ENCODE measurements at regions not wholly inside any gene's neighbourhood (a gene's known extent, or its start where the extent isn't known, plus 50 kb on each side); places are given as distances from the start of the nearest gene placed in this dataset.

DNA sequence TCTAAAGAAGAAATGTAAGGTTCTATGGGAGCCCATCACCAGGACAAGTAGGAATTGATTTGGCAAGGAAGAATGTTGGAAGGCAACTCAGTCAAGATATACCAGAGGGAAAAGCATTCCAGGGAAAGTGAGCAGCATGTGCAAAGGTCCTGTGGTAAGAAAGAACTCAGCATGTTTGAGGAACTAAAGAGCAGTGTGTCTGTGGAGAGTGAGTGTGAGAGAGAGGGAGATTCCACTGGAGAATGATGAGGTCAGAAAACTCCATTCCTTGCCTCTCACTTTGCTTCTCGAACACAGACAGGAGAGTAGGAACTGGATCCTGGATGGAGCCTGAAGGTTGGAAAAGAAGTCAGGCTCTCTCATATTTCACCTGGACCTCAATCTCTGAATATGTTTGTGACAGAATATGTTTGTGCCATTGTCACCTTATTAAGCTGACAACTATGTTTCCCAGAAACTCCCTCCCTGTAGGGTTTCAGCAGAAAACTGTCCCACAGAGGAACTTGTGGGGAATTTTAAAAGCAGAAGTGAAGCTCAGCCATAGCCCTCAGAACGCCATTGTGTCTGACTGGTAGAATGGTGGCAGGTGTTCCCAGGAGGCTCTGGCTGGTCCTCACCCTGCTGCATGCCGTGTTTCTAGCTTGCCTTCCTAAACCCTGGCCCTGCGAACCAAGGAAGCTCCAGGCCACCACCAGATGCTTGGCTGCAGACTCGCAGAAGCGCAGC is 382.4 kb upstream of the XYLT1 start:
- WGBS (ENCODE audit: insufficient coverage), result 64% methylated on average over 6 of the region's 6 CpGs
- H3K27ac ChIP-seq (ENCODE audit: insufficient read depth in 1 of 2, low read depth in 1 of 2, low read length in 2 of 2, poor library complexity in 1 of 2, severe bottlenecking in 2 of 2), result no peak overlapping the region
- H3K4me1 ChIP-seq (ENCODE audit: control extremely low read depth in 1 of 4, control insufficient read depth in 4 of 4, insufficient read depth in 4 of 4, low read length in 3 of 4), result no peaks in the 10 kb centered on the region
- H3K36me3 ChIP-seq (ENCODE audit: control insufficient read depth in 4 of 4, insufficient read depth in 4 of 4, low read length in 3 of 4), result no peaks in the 10 kb centered on the region
- H3K27me3 ChIP-seq (replicated peaks in 2 of 5; ENCODE audit: control insufficient read depth in 4 of 5, insufficient read depth in 5 of 5, low read length in 4 of 5), result peaks cover 0 to 3% (median 0%) of the 10 kb centered on the region in 5 experiments
- CTCF ChIA-PET, result no interaction called here
- no peak overlapping the region for H3K4me3 ChIP-seq (ENCODE audit: control insufficient read depth in 1 of 7, extremely low read depth in 1 of 7, insufficient read depth in 4 of 7, low read depth in 2 of 7, low read length in 6 of 7)
- peak in 1 of 3 donors; percentile 1 for DNase-seq
- POLR2A ChIA-PET, result no interaction called here
- peaks cover 0 to 1% (median 0%) of the 10 kb centered on the region in 5 experiments for H3K9me3 ChIP-seq (ENCODE audit: control extremely low read depth in 1 of 5, control insufficient read depth in 4 of 5, insufficient read depth in 2 of 5, low read depth in 1 of 5, low read length in 4 of 5)

DNA sequence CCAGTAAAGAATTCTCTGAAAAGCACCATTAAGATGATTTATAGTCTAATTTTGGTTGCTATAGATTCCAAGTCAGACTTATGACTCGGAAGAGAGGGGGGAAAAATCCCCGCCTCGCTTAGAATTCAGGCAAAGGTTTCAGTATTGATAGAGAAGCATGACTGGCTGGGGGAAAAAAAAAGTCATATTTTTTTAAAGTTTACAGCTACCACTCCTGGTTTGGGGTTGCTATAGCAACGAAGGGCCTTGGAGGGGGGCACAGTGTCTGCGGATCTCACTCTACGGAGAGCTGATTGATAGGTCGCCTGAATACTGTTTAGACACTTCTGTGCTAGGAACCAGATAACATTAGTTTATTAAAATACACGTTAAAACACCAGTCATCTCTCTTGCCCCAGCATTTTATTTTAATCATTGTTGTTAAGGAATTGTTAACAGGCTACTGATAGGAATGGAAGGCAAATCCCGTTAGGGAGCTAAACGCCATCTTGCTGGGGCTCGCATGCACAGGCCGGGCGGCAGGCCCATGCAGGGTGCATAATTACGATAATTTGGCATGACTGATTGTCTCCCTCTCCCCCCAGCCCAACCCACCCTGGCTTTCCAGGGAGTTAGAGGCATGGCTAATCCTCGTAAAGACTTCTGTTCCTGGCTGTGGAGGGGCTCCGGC is 380.0 kb upstream of the XYLT1 start:
- Histone ChIP-seq H3K27me3 (replicated peaks in 2 of 5; ENCODE audit: control insufficient read depth in 4 of 5, insufficient read depth in 5 of 5, low read length in 4 of 5) (peaks cover 0 to 1% (median 0%) of the 10 kb centered on the region in 5 experiments), H3K36me3 (ENCODE audit: control insufficient read depth in 4 of 4, insufficient read depth in 4 of 4, low read length in 3 of 4) (no peaks in the 10 kb centered on the region), H3K4me1 (ENCODE audit: control extremely low read depth in 1 of 4, control insufficient read depth in 4 of 4, insufficient read depth in 4 of 4, low read length in 3 of 4) (no peaks in the 10 kb centered on the region), H3K9me3 (ENCODE audit: control extremely low read depth in 1 of 5, control insufficient read depth in 4 of 5, insufficient read depth in 2 of 5, low read depth in 1 of 5, low read length in 4 of 5) (peaks cover 0 to 1% (median 0%) of the 10 kb centered on the region in 5 experiments), H3K27ac (ENCODE audit: insufficient read depth in 1 of 2, low read depth in 1 of 2, low read length in 2 of 2, poor library complexity in 1 of 2, severe bottlenecking in 2 of 2) (no peak overlapping the region), H3K4me3 (ENCODE audit: control insufficient read depth in 1 of 7, extremely low read depth in 1 of 7, insufficient read depth in 4 of 7, low read depth in 2 of 7, low read length in 6 of 7) (no peak overlapping the region)
- POLR2A ChIA-PET, result no interaction called here
- DNase-seq, result no peak
- CTCF ChIA-PET, result no interaction called here
- WGBS (ENCODE audit: insufficient coverage), result 80% methylated on average over 10 of the region's 16 CpGs

DNA sequence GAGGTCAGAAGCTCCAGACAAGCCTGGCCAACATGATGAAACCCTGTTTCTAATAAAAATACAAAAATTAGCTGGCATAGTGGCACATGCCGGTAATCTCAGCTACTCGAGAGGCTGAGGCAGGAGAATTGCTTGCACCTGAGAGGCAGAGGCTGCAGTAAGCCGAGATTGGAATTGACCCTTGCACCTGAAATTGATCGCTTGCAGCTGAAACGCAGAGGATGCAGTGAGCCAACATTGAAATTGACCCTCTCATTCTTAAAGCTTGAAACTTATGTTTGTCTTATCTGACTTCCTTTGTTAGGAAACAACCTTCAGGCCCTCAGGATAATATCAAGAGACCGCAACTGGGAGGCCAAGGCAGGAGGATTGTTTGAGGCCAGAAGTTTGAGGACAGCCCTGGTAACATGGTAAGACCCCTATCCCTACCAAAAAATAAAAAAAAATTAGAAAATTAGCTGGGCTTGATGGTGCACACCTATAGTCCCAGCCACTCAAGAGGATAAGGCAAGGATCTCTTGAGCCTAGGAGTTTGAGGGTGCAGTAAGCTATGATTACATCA is 376.6 kb upstream of the XYLT1 start:
- Histone ChIP-seq H3K4me1 (ENCODE audit: control extremely low read depth in 1 of 4, control insufficient read depth in 4 of 4, insufficient read depth in 4 of 4, low read length in 3 of 4) (no peaks in the 10 kb centered on the region), H3K9me3 (ENCODE audit: control extremely low read depth in 1 of 5, control insufficient read depth in 4 of 5, insufficient read depth in 2 of 5, low read depth in 1 of 5, low read length in 4 of 5) (no peaks in the 10 kb centered on the region), H3K36me3 (ENCODE audit: control insufficient read depth in 4 of 4, insufficient read depth in 4 of 4, low read length in 3 of 4) (no peaks in the 10 kb centered on the region), H3K27ac (ENCODE audit: insufficient read depth in 1 of 2, low read depth in 1 of 2, low read length in 2 of 2, poor library complexity in 1 of 2, severe bottlenecking in 2 of 2) (no peak overlapping the region), H3K27me3 (replicated peaks in 2 of 5; ENCODE audit: control insufficient read depth in 4 of 5, insufficient read depth in 5 of 5, low read length in 4 of 5) (peaks cover 0 to 1% (median 0%) of the 10 kb centered on the region in 5 experiments), H3K4me3 (ENCODE audit: control insufficient read depth in 1 of 7, extremely low read depth in 1 of 7, insufficient read depth in 4 of 7, low read depth in 2 of 7, low read length in 6 of 7) (no peak overlapping the region)
- CTCF ChIA-PET, result no interaction called here
- WGBS (ENCODE audit: insufficient coverage), result 81% methylated on average over 5 of the region's 6 CpGs
- POLR2A ChIA-PET, result no interaction called here
- DNase-seq, result no peak

DNA sequence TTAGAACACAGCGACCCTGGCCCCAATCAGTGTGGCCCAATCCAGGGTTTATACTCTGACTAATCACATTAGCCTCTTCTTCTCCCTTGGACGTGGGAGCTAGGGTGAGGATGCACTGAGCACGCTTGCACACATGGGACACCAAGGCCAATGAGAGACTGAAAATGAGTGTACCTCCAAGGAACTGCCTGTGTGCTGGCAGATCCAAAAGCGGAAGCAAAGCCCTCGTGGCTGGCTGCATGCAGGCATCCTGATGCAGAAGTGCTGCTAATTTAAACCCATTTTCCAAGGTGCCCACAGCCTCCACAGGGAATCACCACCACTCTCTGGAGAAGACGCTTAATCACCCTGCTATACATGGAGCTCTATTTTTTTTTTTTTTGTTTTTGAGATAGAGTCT is 375.3 kb upstream of the XYLT1 start:
- no peaks in the 10 kb centered on the region for H3K36me3 ChIP-seq (ENCODE audit: control insufficient read depth in 4 of 4, insufficient read depth in 4 of 4, low read length in 3 of 4)
- ChIA-PET POLR2A (no interaction called here), CTCF (no interaction called here)
- 94% methylated on average over 3 of the region's 6 CpGs for WGBS (ENCODE audit: insufficient coverage)
- no peak overlapping the region for H3K4me3 ChIP-seq (ENCODE audit: control insufficient read depth in 1 of 7, extremely low read depth in 1 of 7, insufficient read depth in 4 of 7, low read depth in 2 of 7, low read length in 6 of 7)
- DNase-seq, result no peak
- no peak overlapping the region for H3K27ac ChIP-seq (ENCODE audit: insufficient read depth in 1 of 2, low read depth in 1 of 2, low read length in 2 of 2, poor library complexity in 1 of 2, severe bottlenecking in 2 of 2)
- peaks cover 0 to 1% (median 0%) of the 10 kb centered on the region in 5 experiments for H3K27me3 ChIP-seq (replicated peaks in 2 of 5; ENCODE audit: control insufficient read depth in 4 of 5, insufficient read depth in 5 of 5, low read length in 4 of 5)
- H3K9me3 ChIP-seq (ENCODE audit: control extremely low read depth in 1 of 5, control insufficient read depth in 4 of 5, insufficient read depth in 2 of 5, low read depth in 1 of 5, low read length in 4 of 5), result no peaks in the 10 kb centered on the region
- no peaks in the 10 kb centered on the region for H3K4me1 ChIP-seq (ENCODE audit: control extremely low read depth in 1 of 4, control insufficient read depth in 4 of 4, insufficient read depth in 4 of 4, low read length in 3 of 4)

DNA sequence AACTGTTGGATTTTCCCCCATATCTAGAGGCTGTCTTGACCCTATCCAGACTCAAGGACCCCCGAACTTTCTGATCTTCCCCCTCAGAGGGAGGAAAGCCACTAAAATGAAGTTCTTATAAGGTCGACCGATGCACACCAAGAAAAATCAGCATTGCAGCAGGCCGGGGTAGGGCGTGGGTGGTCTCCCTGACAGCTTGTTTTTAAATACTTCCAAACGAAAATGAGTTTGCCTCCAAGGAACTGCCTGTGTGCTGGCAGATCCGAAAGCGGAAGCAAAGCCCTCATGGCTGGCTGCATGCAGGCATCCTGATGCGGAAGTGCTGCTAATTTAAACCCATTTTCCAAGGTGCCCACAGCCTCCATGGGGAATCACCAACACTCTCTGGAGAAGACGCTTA is 374.3 kb upstream of the XYLT1 start:
- H3K27ac ChIP-seq (ENCODE audit: insufficient read depth in 1 of 2, low read depth in 1 of 2, low read length in 2 of 2, poor library complexity in 1 of 2, severe bottlenecking in 2 of 2), result no peak overlapping the region

DNA sequence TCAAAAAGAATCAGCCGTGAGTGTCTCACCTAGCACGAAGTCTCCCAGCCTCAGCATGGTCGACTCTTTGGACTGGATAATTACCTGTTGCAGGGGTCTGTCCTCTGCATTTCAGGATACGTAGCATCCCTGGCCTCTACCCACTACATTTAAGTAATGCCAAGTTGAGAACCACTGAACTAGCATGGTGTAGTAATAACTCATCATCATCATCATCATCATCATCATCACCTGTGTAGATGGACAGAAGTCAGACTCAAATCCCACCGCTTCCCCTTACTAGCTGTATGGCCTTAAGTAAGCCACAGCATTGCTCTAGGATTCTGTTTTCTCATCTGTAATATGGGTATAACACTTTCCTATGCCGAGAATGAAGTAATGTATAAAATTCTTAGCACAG is 373.1 kb upstream of the XYLT1 start:
- Histone ChIP-seq H3K4me1 (ENCODE audit: control extremely low read depth in 1 of 4, control insufficient read depth in 4 of 4, insufficient read depth in 4 of 4, low read length in 3 of 4) (no peaks in the 10 kb centered on the region), H3K36me3 (ENCODE audit: control insufficient read depth in 4 of 4, insufficient read depth in 4 of 4, low read length in 3 of 4) (no peaks in the 10 kb centered on the region), H3K27ac (ENCODE audit: insufficient read depth in 1 of 2, low read depth in 1 of 2, low read length in 2 of 2, poor library complexity in 1 of 2, severe bottlenecking in 2 of 2) (no peak overlapping the region), H3K9me3 (ENCODE audit: control extremely low read depth in 1 of 5, control insufficient read depth in 4 of 5, insufficient read depth in 2 of 5, low read depth in 1 of 5, low read length in 4 of 5) (no peaks in the 10 kb centered on the region), H3K4me3 (ENCODE audit: control insufficient read depth in 1 of 7, extremely low read depth in 1 of 7, insufficient read depth in 4 of 7, low read depth in 2 of 7, low read length in 6 of 7) (no peak overlapping the region), H3K27me3 (replicated peaks in 2 of 5; ENCODE audit: control insufficient read depth in 4 of 5, insufficient read depth in 5 of 5, low read length in 4 of 5) (no peaks in the 10 kb centered on the region)
- CTCF ChIA-PET, result no interaction called here
- DNase-seq, result no peak
- WGBS (ENCODE audit: insufficient coverage), result 100% methylated on average over 4 of the region's 6 CpGs
- POLR2A ChIA-PET, result no interaction called here

More for the DNA sequence above, 374.3 kb upstream of the XYLT1 start:
- Histone ChIP-seq H3K9me3 (ENCODE audit: control extremely low read depth in 1 of 5, control insufficient read depth in 4 of 5, insufficient read depth in 2 of 5, low read depth in 1 of 5, low read length in 4 of 5) (no peaks in the 10 kb centered on the region), H3K4me3 (ENCODE audit: control insufficient read depth in 1 of 7, extremely low read depth in 1 of 7, insufficient read depth in 4 of 7, low read depth in 2 of 7, low read length in 6 of 7) (no peak overlapping the region), H3K36me3 (ENCODE audit: control insufficient read depth in 4 of 4, insufficient read depth in 4 of 4, low read length in 3 of 4) (no peaks in the 10 kb centered on the region), H3K27me3 (replicated peaks in 2 of 5; ENCODE audit: control insufficient read depth in 4 of 5, insufficient read depth in 5 of 5, low read length in 4 of 5) (peaks cover 0 to under 1% (median 0%) of the 10 kb centered on the region in 5 experiments), H3K4me1 (ENCODE audit: control extremely low read depth in 1 of 4, control insufficient read depth in 4 of 4, insufficient read depth in 4 of 4, low read length in 3 of 4) (no peaks in the 10 kb centered on the region)
- DNase-seq, result no peak
- 93% methylated on average over 10 of the region's 10 CpGs for WGBS (ENCODE audit: insufficient coverage)
- ChIA-PET CTCF (no interaction called here), POLR2A (no interaction called here)

GRCh38 chr16:17839907-17840306 is 369.1 kb upstream of the XYLT1 start:
- Histone ChIP-seq H3K36me3 (ENCODE audit: control insufficient read depth in 4 of 4, insufficient read depth in 4 of 4, low read length in 3 of 4) (no peaks in the 10 kb centered on the region), H3K4me1 (ENCODE audit: control extremely low read depth in 1 of 4, control insufficient read depth in 4 of 4, insufficient read depth in 4 of 4, low read length in 3 of 4) (no peaks in the 10 kb centered on the region), H3K27ac (ENCODE audit: insufficient read depth in 1 of 2, low read depth in 1 of 2, low read length in 2 of 2, poor library complexity in 1 of 2, severe bottlenecking in 2 of 2) (no peak overlapping the region), H3K9me3 (ENCODE audit: control extremely low read depth in 1 of 5, control insufficient read depth in 4 of 5, insufficient read depth in 2 of 5, low read depth in 1 of 5, low read length in 4 of 5) (no peaks in the 10 kb centered on the region), H3K27me3 (replicated peaks in 2 of 5; ENCODE audit: control insufficient read depth in 4 of 5, insufficient read depth in 5 of 5, low read length in 4 of 5) (peaks cover 0 to 13% (median 0%) of the 10 kb centered on the region in 5 experiments), H3K4me3 (ENCODE audit: control insufficient read depth in 1 of 7, extremely low read depth in 1 of 7, insufficient read depth in 4 of 7, low read depth in 2 of 7, low read length in 6 of 7) (no peak overlapping the region)
- DNase-seq, result no peak
- ChIA-PET CTCF (no interaction called here), POLR2A (no interaction called here)
- WGBS (ENCODE audit: insufficient coverage), result 94% methylated on average over 4 of the region's 5 CpGs
